OCI-LY3 (cell line): ENCODE measurements at regions not wholly inside any gene's neighbourhood (a gene's known extent, or its start where the extent isn't known, plus 50 kb on each side); places are given as distances from the start of the nearest gene placed in this dataset.

Experiments used
- EZH2phosphoT487 ChIP-seq: fragments of 200-600 bp; shearing (Covaris generic); IDR thresholded peaks from 2 replicates; pipeline ENCODE4 v1.6.1; 2018; ENCODE audit warnings: antibody characterized with exemption, mixed run types, low read depth
- TF ChIP-seq, protein P1 (sequence below): fragments of 200-600, 300-600 bp; sonication (generic); IDR thresholded peaks from 2 replicates; pipeline ENCODE4 v1.5.1; 2014; ENCODE audit warnings: antibody characterized with exemption, low read length, low read depth

DNA sequence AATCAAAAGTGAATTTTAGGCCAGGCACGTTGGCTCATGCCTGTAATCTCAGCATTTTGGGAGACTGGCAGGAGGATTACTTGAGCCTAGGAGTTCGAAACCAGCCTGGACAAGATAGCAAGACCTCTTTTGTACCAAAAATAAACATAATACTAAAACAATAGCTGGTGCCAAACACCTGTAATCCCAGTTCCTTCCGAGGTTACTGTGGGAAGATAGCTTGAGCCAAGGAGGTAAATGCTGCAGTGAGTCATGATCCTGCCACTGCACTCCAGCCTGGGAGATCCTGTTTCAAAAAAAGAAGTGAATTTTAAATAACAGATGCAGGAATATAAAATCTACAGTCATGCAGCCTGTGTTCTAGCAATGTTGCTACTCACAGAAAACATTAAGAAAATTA, 488.3 kb downstream of the PPARGC1A start:
- TF ChIP-seq, protein P1, sequence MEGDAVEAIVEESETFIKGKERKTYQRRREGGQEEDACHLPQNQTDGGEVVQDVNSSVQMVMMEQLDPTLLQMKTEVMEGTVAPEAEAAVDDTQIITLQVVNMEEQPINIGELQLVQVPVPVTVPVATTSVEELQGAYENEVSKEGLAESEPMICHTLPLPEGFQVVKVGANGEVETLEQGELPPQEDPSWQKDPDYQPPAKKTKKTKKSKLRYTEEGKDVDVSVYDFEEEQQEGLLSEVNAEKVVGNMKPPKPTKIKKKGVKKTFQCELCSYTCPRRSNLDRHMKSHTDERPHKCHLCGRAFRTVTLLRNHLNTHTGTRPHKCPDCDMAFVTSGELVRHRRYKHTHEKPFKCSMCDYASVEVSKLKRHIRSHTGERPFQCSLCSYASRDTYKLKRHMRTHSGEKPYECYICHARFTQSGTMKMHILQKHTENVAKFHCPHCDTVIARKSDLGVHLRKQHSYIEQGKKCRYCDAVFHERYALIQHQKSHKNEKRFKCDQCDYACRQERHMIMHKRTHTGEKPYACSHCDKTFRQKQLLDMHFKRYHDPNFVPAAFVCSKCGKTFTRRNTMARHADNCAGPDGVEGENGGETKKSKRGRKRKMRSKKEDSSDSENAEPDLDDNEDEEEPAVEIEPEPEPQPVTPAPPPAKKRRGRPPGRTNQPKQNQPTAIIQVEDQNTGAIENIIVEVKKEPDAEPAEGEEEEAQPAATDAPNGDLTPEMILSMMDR: no peak
- no peak for TF ChIP-seq EZH2phosphoT487
